ENCODE measurements at regions not wholly inside any gene's neighbourhood (a gene's known extent, or its start where the extent isn't known, plus 50 kb on each side); places are given as distances from the start of the nearest gene placed in this dataset.

DNA sequence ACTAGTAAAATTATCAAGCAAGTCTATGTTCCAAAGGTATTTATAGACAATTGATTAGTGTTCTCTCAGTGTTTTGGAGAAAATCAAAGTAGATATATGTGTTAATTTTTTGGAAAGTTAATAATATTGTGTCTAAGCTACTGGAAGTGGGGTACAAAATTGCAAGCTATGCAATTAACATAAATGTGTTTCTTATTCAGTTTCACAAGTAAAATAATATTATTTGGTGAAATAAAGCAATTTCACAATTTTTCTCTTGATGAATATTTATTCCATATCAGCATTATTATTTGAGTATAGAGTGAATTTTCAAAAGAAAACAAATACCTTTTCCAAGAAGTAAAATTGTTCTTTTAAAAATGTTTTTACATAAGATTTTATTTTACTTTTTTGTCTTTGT lies 1047.7 kb downstream of the TBL1XR1 start:
- no peaks in the 10 kb centered on the region for H3K36me3 Mint-ChIP-seq (ENCODE audit: low read depth)
- H3K4me1 Mint-ChIP-seq (ENCODE audit: low read depth): no peaks in the 10 kb centered on the region
- no peak overlapping the region for H3K27ac Mint-ChIP-seq
- H3K9me3 Mint-ChIP-seq: no peaks in the 10 kb centered on the region
- DNase-seq: no peak
- no peaks in the 10 kb centered on the region; the same call in 1 of the 2 replicates for H3K27me3 Mint-ChIP-seq (ENCODE audit: insufficient read depth)
- no peak overlapping the region for H3K4me3 Mint-ChIP-seq
- no peak for TF ChIP-seq CTCF (IDR thresholded peaks at IDR 0.05)

DNA sequence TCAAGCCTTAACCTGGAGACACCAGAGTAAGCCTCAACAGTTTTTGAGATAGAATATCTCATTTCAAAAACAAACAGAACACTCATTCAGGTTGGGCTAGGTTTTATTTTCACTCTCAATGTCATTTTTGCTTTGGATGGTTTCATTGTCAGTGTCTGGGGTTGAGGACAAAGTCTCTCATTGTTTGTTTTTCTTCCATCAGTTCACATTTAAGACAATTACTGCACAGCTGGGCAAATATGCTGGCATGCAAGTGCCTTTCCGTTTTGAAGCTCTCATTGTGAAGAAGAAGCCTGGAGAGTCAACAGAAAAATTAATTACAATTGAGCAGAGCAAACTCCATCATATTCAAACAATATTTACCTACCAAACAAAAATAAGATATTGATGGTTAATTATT lies 1050.0 kb downstream of the TBL1XR1 start:
- Mint-ChIP-seq H3K36me3 (ENCODE audit: low read depth) (no peaks in the 10 kb centered on the region), H3K9me3 (no peaks in the 10 kb centered on the region), H3K4me1 (ENCODE audit: low read depth) (no peaks in the 10 kb centered on the region), H3K27ac (no peak overlapping the region), H3K27me3 (ENCODE audit: insufficient read depth) (no peaks in the 10 kb centered on the region; the same call in 1 of the 2 replicates), H3K4me3 (no peak overlapping the region)
- DNase-seq: no peak
- TF ChIP-seq CTCF (IDR thresholded peaks at IDR 0.05): no peak

- Mint-ChIP-seq H3K9me3 (no peaks in the 10 kb centered on the region), H3K27me3 (ENCODE audit: insufficient read depth) (no peaks in the 10 kb centered on the region; the same call in 1 of the 2 replicates), H3K4me1 (ENCODE audit: low read depth) (no peaks in the 10 kb centered on the region), H3K36me3 (ENCODE audit: low read depth) (no peaks in the 10 kb centered on the region; the same call in 1 of the 2 replicates), H3K4me3 (no peak overlapping the region), H3K27ac (no peak overlapping the region)
- DNase-seq: no peak
- no peak for TF ChIP-seq CTCF (IDR thresholded peaks at IDR 0.05)
Observed at GRCh38 chr3:176141837-176142236, 1055.4 kb downstream of the TBL1XR1 start.

DNA sequence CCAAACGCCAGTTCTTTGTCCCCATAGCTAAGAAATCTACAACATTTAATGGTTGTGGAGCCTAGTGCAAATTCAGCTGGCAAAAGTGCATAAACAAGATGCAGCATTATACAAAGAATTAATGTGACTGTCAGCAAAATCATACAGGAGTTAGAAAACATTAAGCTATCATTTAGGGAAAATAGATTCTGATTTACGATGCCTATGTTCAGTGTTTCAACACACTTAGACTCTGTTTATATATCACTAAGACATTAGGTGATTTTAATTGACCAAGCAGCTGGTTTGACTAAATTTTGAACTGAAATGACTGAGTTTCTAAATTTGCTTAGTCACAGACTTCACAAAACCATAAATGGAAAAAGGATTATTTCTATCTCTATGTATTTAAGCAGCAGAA lies 1076.8 kb downstream of the TBL1XR1 start:
- H3K27me3 Mint-ChIP-seq (ENCODE audit: insufficient read depth): no peaks in the 10 kb centered on the region
- H3K36me3 Mint-ChIP-seq (ENCODE audit: low read depth): no peaks in the 10 kb centered on the region; the same call in 1 of the 2 replicates
- TF ChIP-seq CTCF (IDR thresholded peaks at IDR 0.05): no peak
- DNase-seq: no peak
- no peak overlapping the region for H3K4me3 Mint-ChIP-seq
- H3K4me1 Mint-ChIP-seq (ENCODE audit: low read depth): no peaks in the 10 kb centered on the region
- H3K9me3 Mint-ChIP-seq: peaks cover 4% of the 10 kb centered on the region
- no peak overlapping the region for H3K27ac Mint-ChIP-seq

- H3K27ac Mint-ChIP-seq: no peak overlapping the region
- H3K36me3 Mint-ChIP-seq (ENCODE audit: low read depth): no peaks in the 10 kb centered on the region; the same call in 1 of the 2 replicates
- H3K4me3 Mint-ChIP-seq: no peak overlapping the region
- no peak for DNase-seq
- no peak for TF ChIP-seq CTCF (IDR thresholded peaks at IDR 0.05)
- no peaks in the 10 kb centered on the region for H3K27me3 Mint-ChIP-seq (ENCODE audit: insufficient read depth)
- H3K4me1 Mint-ChIP-seq (ENCODE audit: low read depth): no peaks in the 10 kb centered on the region
- H3K9me3 Mint-ChIP-seq: peaks cover 4% of the 10 kb centered on the region
Observed at GRCh38 chr3:176119826-176120225, 1077.5 kb downstream of the TBL1XR1 start.

DNA sequence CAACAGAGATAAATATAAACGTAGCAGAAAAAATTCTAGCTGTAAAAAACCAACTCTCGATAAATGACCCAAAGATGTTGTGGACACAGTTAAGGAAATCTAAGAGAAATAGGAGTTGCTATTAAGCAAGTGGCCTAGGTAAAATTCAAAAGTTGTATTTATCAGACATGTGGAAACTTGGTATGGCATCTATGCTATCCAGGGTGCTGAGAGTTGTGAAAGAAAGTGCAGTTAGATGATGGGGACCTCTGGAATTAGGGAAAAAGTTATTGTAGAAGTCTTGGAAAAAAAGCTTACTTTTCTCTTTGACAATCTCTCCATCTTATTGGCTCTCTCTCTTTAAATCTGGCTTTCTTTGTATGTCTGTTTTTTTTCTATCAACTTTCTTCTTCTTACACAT lies 1090.9 kb downstream of the TBL1XR1 start:
- Mint-ChIP-seq H3K4me1 (ENCODE audit: low read depth) (no peaks in the 10 kb centered on the region), H3K9me3 (peaks cover 12% of the 10 kb centered on the region; the same call in 1 of the 2 replicates), H3K4me3 (no peak overlapping the region), H3K36me3 (ENCODE audit: low read depth) (no peaks in the 10 kb centered on the region), H3K27me3 (ENCODE audit: insufficient read depth) (no peaks in the 10 kb centered on the region; the same call in 1 of the 2 replicates), H3K27ac (no peak overlapping the region)
- TF ChIP-seq CTCF (IDR thresholded peaks at IDR 0.05): no peak
- DNase-seq: peak; percentile 1
